HEK293T (cell line): ENCODE measurements at regions not wholly inside any gene's neighbourhood (a gene's known extent, or its start where the extent isn't known, plus 50 kb on each side); places are given as distances from the start of the nearest gene placed in this dataset.

Experiments
- BHLHE40 ChIP-seq: fragments of 450-650 bp; IDR thresholded peaks from 2 replicates; pipeline ENCODE4 v1.6.1; 2016; ENCODE audit warnings: mild to moderate bottlenecking, moderate library complexity, borderline replicate concordance
- CTBP1 ChIP-seq: fragments of 450-650 bp; IDR thresholded peaks from 2 replicates; pipeline ENCODE4 v1.6.1; 2016; ENCODE audit warnings: borderline replicate concordance
- ELF4 ChIP-seq: fragments of 450-650 bp; IDR thresholded peaks from 2 replicates; pipeline ENCODE4 v1.6.1; 2017; ENCODE audit warnings: antibody characterized with exemption
- FOXK2 ChIP-seq: fragments of 450-650 bp; IDR thresholded peaks from 2 replicates; pipeline ENCODE4 v1.6.1; 2016; ENCODE audit warnings: mild to moderate bottlenecking
- FOXM1 ChIP-seq: fragments of 450-650 bp; IDR thresholded peaks from 2 replicates; pipeline ENCODE4 v1.6.1; 2017; ENCODE audit warnings: mild to moderate bottlenecking, borderline replicate concordance
- SP1 ChIP-seq: fragments of 450-650 bp; IDR thresholded peaks from 2 replicates; pipeline ENCODE4 v1.6.1; 2017
- SUZ12 ChIP-seq: fragments of 450-650 bp; IDR thresholded peaks from 2 replicates; pipeline ENCODE4 v1.6.1; 2016; ENCODE audit warnings: mild to moderate bottlenecking
- TARDBP ChIP-seq: fragments of 450-650 bp; IDR thresholded peaks from 2 replicates; pipeline ENCODE4 v1.6.1; 2016

DNA sequence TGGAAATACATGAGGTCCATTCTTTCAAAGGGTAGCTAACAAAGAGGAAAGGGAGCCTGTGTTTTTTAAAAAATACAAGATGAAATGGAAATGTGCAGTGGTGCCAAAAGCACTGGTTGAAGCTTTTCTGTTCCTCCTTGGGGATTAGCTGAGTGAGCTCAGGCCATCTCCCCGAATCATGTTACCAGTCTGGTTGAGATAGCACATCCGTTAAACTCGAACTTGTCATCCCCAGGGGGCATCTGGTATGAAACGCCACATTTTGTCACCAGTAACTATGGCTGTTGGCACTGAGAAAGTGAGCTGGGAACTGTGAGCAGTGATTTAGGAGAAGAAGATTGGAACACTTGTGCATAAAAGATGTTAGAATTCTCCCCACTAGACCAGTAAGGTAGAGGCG lies 196.2 kb downstream of the SAMD5 start:
- TF ChIP-seq FOXK2 (no peak), SUZ12 (no peak), FOXM1 (no peak), ELF4 (no peak), CTBP1 (no peak), SP1 (no peak), TARDBP (no peak), BHLHE40 (no peak)
